ENCODE measurements at regions not wholly inside any gene's neighbourhood (a gene's known extent, or its start where the extent isn't known, plus 50 kb on each side); places are given as distances from the start of the nearest gene placed in this dataset.

- Histone ChIP-seq H3K36me3 (no peaks in the 10 kb centered on the region), H3K27ac (no peak overlapping the region), H3K27me3 (no peaks in the 10 kb centered on the region), H3K9me3 (no peaks in the 10 kb centered on the region), H3K4me3 (no peak overlapping the region), H3K4me1 (no peaks in the 10 kb centered on the region)
- no peak for DNase-seq (ENCODE audit: low spot score in 2 of 2)
- TF ChIP-seq EP300 (IDR thresholded peaks at IDR 0.05) (no peak), POLR2AphosphoS5 (IDR thresholded peaks at IDR 0.05) (no peak), POLR2A (IDR thresholded peaks at IDR 0.05) (no peak), CTCF (IDR thresholded peaks at IDR 0.05) (no peak)
These were observed 601.3 kb downstream of the IQCM start for GRCh38 chr4:149214301-149214700.

- H3K4me3 ChIP-seq = no peak overlapping the region
- WGBS = 79% methylated on average over 1 of the region's 1 CpG
- H3K27me3 ChIP-seq = no peaks in the 10 kb centered on the region
- H3K36me3 ChIP-seq = no peaks in the 10 kb centered on the region
- no peaks in the 10 kb centered on the region for H3K4me1 ChIP-seq
- H3K9me3 ChIP-seq = no peaks in the 10 kb centered on the region
- no peak overlapping the region for H3K27ac ChIP-seq
- TF ChIP-seq EP300 (IDR thresholded peaks at IDR 0.05) (no peak), CTCF (IDR thresholded peaks at IDR 0.05) (no peak), POLR2A (IDR thresholded peaks at IDR 0.05) (no peak), POLR2AphosphoS5 (IDR thresholded peaks at IDR 0.05) (no peak)
- no peak for DNase-seq (ENCODE audit: low spot score in 2 of 2)
These were observed 603.8 kb downstream of the IQCM start for GRCh38 chr4:149211876-149212275.

DNA sequence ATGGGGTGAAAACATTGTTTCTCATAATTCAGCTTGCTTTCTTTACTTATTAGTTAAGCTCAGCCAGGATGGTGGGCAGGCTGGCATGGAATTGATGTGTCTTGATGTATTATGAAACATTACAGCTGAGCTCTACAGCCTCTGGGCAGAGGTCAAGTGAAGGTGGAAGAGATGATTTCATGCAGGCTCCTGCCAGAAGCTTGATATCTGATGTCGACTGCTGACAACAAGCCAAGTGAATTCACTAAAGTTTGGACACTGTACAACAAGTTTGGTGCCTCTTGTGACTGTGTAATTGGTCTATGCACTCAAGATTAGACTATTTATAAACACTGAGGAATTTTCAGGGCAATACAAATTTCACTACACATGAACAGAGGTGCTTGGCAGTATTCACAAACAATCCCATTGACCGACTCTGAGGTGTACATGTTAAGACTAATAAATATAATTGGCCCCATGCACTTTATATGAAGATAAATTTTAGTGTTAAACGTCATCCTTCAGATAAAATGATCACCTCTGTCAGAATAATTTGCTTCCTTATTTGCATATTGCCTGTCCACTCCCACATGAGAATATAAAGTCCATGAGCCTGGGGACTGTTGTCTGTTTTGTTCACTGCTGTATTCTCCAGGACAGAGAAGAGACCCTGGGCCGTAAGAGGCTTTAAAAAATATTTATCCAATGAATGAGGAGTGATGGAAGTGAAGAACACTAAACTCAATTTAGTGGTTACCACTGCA is 612.2 kb downstream of the IQCM start:
- Histone ChIP-seq H3K9me3 (no peaks in the 10 kb centered on the region), H3K27ac (no peak overlapping the region), H3K4me1 (peaks cover 4% of the 10 kb centered on the region), H3K4me3 (no peak overlapping the region), H3K27me3 (no peaks in the 10 kb centered on the region), H3K36me3 (no peaks in the 10 kb centered on the region)
- WGBS = 39% methylated on average over 4 of the region's 4 CpGs
- DNase-seq (ENCODE audit: low spot score in 2 of 2) = no peak
- no peak for TF ChIP-seq POLR2A (IDR thresholded peaks at IDR 0.05)
- no peak for TF ChIP-seq CTCF (IDR thresholded peaks at IDR 0.05)
- TF ChIP-seq POLR2AphosphoS5 (IDR thresholded peaks at IDR 0.05) = no peak

- WGBS = 85% methylated on average over 1 of the region's 1 CpG
- no peak overlapping the region for H3K27ac ChIP-seq
These were observed 613.5 kb downstream of the IQCM start for GRCh38 chr4:149202117-149202516.

GRCh38 chr4:149199594-149199993 is 616.0 kb downstream of the IQCM start:
- Histone ChIP-seq H3K4me3 (no peak overlapping the region), H3K27me3 (no peaks in the 10 kb centered on the region), H3K9me3 (no peaks in the 10 kb centered on the region), H3K36me3 (no peaks in the 10 kb centered on the region), H3K27ac (no peak overlapping the region), H3K4me1 (peaks cover 4% of the 10 kb centered on the region)
- WGBS = 69% methylated on average over 3 of the region's 3 CpGs
- TF ChIP-seq POLR2A (IDR thresholded peaks at IDR 0.05) (no peak), CTCF (IDR thresholded peaks at IDR 0.05) (no peak), POLR2AphosphoS5 (IDR thresholded peaks at IDR 0.05) (no peak), EP300 (IDR thresholded peaks at IDR 0.05) (no peak)
- no peak for DNase-seq (ENCODE audit: low spot score in 2 of 2)

More at GRCh38 chr4:149202117-149202516, 613.5 kb downstream of the IQCM start:
- H3K9me3 ChIP-seq = no peaks in the 10 kb centered on the region
- no peaks in the 10 kb centered on the region for H3K36me3 ChIP-seq
- no peak for DNase-seq (ENCODE audit: low spot score in 2 of 2)
- H3K4me1 ChIP-seq = peaks cover 4% of the 10 kb centered on the region
- no peak overlapping the region for H3K4me3 ChIP-seq
- TF ChIP-seq POLR2AphosphoS5 (IDR thresholded peaks at IDR 0.05) (no peak), CTCF (IDR thresholded peaks at IDR 0.05) (no peak), EP300 (IDR thresholded peaks at IDR 0.05) (no peak), POLR2A (IDR thresholded peaks at IDR 0.05) (no peak)
- no peaks in the 10 kb centered on the region for H3K27me3 ChIP-seq
